Glutamatergic neuron (in vitro differentiated cells): ENCODE measurements at regions not wholly inside any gene's neighbourhood (a gene's known extent, or its start where the extent isn't known, plus 50 kb on each side); places are given as distances from the start of the nearest gene placed in this dataset.

ENCODE experiments used
- DNase-seq: peaks from one replicate; pipeline ENCODE4 v3.0.0; 2022
- H3K27ac Mint-ChIP-seq: one replicate; pipeline ENCODE4 v1.8.0; 2020; ENCODE audit warnings: mild to moderate bottlenecking, mixed read lengths, inconsistent platforms; ENCODE audit not compliant: unreplicated experiment
- H3K27me3 Mint-ChIP-seq: one replicate; pipeline ENCODE4 v1.8.0; 2020; ENCODE audit warnings: mild to moderate bottlenecking, moderate library complexity, mixed read lengths, inconsistent platforms; ENCODE audit not compliant: unreplicated experiment
- H3K36me3 Mint-ChIP-seq: one replicate; pipeline ENCODE4 v1.8.0; 2020; ENCODE audit warnings: mild to moderate bottlenecking, mixed read lengths, inconsistent platforms; ENCODE audit not compliant: unreplicated experiment
- H3K4me1 Mint-ChIP-seq: one replicate; pipeline ENCODE4 v1.8.0; 2020; ENCODE audit warnings: mild to moderate bottlenecking, low read depth, mixed read lengths, inconsistent platforms; ENCODE audit not compliant: unreplicated experiment
- H3K4me3 Mint-ChIP-seq: one replicate; pipeline ENCODE4 v1.8.0; 2020; ENCODE audit warnings: mild to moderate bottlenecking, mixed read lengths, inconsistent platforms; ENCODE audit not compliant: unreplicated experiment
- H3K9me3 Mint-ChIP-seq: one replicate; pipeline ENCODE4 v1.8.0; 2020; ENCODE audit warnings: mild to moderate bottlenecking, moderate library complexity, mixed read lengths, inconsistent platforms; ENCODE audit not compliant: unreplicated experiment
- CTCF ChIP-seq: fragments of 200-600 bp; sonication (generic); IDR thresholded peaks from one replicate; pipeline ENCODE4 v1.5.0; 2021; ENCODE audit not compliant: partially characterized antibody, unreplicated experiment

- no peak for DNase-seq
- Mint-ChIP-seq H3K27ac (no peak overlapping the region), H3K4me1 (no peaks in the 10 kb centered on the region), H3K9me3 (no peaks in the 10 kb centered on the region), H3K27me3 (peaks cover 2% of the 10 kb centered on the region), H3K36me3 (no peaks in the 10 kb centered on the region), H3K4me3 (no peak overlapping the region)
- no peak for TF ChIP-seq CTCF
Observed at GRCh38 chr4:121228848-121229247, 64.7 kb upstream of the TNIP3 start.

- H3K27me3 Mint-ChIP-seq = peaks cover 2% of the 10 kb centered on the region
- H3K36me3 Mint-ChIP-seq = no peaks in the 10 kb centered on the region
- H3K9me3 Mint-ChIP-seq = no peaks in the 10 kb centered on the region
- no peak overlapping the region for H3K4me3 Mint-ChIP-seq
- H3K4me1 Mint-ChIP-seq = no peaks in the 10 kb centered on the region
- no peak overlapping the region for H3K27ac Mint-ChIP-seq
- no peak for DNase-seq
- no peak for TF ChIP-seq CTCF
Observed at GRCh38 chr4:121227341-121227792, 63.2 kb upstream of the TNIP3 start.

- no peaks in the 10 kb centered on the region for H3K36me3 Mint-ChIP-seq
- no peak overlapping the region for H3K27ac Mint-ChIP-seq
- H3K27me3 Mint-ChIP-seq = peaks cover 2% of the 10 kb centered on the region
- H3K9me3 Mint-ChIP-seq = no peaks in the 10 kb centered on the region
- DNase-seq = no peak
- no peak overlapping the region for H3K4me3 Mint-ChIP-seq
- H3K4me1 Mint-ChIP-seq = no peaks in the 10 kb centered on the region
- no peak for TF ChIP-seq CTCF
Observed at GRCh38 chr4:121226362-121226761, 62.2 kb upstream of the TNIP3 start.

- no peak for DNase-seq
- no peaks in the 10 kb centered on the region for H3K4me1 Mint-ChIP-seq
Observed at GRCh38 chr4:121221608-121222007, 57.5 kb upstream of the TNIP3 start.

GRCh38 chr4:121221201-121221600 is 57.1 kb upstream of the TNIP3 start:
- DNase-seq = no peak
- no peak for TF ChIP-seq CTCF
- H3K27me3 Mint-ChIP-seq = peaks cover 2% of the 10 kb centered on the region
- no peaks in the 10 kb centered on the region for H3K36me3 Mint-ChIP-seq
- no peak overlapping the region for H3K4me3 Mint-ChIP-seq
- H3K9me3 Mint-ChIP-seq = no peaks in the 10 kb centered on the region
- H3K27ac Mint-ChIP-seq = no peak overlapping the region
- H3K4me1 Mint-ChIP-seq = no peaks in the 10 kb centered on the region

More at GRCh38 chr4:121221608-121222007, 57.5 kb upstream of the TNIP3 start:
- TF ChIP-seq CTCF = no peak
- Mint-ChIP-seq H3K27ac (no peak overlapping the region), H3K27me3 (peaks cover 2% of the 10 kb centered on the region), H3K36me3 (no peaks in the 10 kb centered on the region), H3K9me3 (no peaks in the 10 kb centered on the region), H3K4me3 (no peak overlapping the region)
